ENCODE measurements at regions not wholly inside any gene's neighbourhood (a gene's known extent, or its start where the extent isn't known, plus 50 kb on each side); places are given as distances from the start of the nearest gene placed in this dataset.

DNA sequence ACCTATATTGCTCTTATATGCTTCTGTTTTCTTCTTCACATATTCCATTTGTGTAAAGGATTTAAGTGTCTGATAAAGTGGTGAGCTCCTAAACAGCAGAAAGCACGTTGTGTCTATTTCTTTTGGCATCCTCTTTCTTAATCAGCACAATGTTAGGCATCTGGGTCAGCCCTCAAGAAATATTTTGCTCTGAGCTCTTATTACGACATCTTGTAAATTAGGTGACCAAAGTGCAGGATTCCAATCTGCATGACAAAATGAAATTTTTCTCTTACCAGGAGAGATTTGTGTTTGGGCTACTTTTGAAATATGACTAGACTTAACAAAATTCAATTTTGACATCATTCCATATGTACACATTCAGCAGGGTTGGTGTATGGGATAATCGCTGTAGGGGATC, 210.0 kb upstream of the IGFBP7 start:
- H3K9me3 ChIP-seq, result no peaks in the 10 kb centered on the region
- H3K4me1 ChIP-seq (ENCODE audit: control insufficient read depth in 1 of 2, insufficient read depth in 2 of 2, low read depth in 1 of 2, low read length in 1 of 2), result no peaks in the 10 kb centered on the region
- H3K36me3 ChIP-seq (replicated peaks in 1 of 2; ENCODE audit: control insufficient read depth in 1 of 2, insufficient read depth in 2 of 2, low read length in 1 of 2), result no peaks in the 10 kb centered on the region
- DNase-seq, result no peak
- no peak overlapping the region for H3K27ac ChIP-seq (ENCODE audit: low read depth in 2 of 2, low read length in 1 of 2)
- no peak overlapping the region for H2AFZ ChIP-seq (ENCODE audit: low read depth)
- H3K9ac ChIP-seq, result no peak overlapping the region
- ChIA-PET CTCF (no interaction called here), POLR2A (no interaction called here)
- TF ChIP-seq TCF12 (IDR thresholded peaks at IDR 0.05) (no peak), FOXJ3 (CRISPR knock-in tag; IDR thresholded peaks at IDR 0.05) (no peak), SMC3 (IDR thresholded peaks at IDR 0.05; ENCODE audit: low read depth, low read length) (no peak), MXI1 (IDR thresholded peaks at IDR 0.05; ENCODE audit: low read depth, low read length) (no peak), NFIC (IDR thresholded peaks at IDR 0.05; ENCODE audit: borderline replicate concordance) (no peak), MEF2A (IDR thresholded peaks at IDR 0.05; ENCODE audit: borderline replicate concordance, low read depth) (no peak), POLR2AphosphoS5 (IDR thresholded peaks at IDR 0.05; ENCODE audit: low read depth, low read length) (no peak), TEAD4 (IDR thresholded peaks at IDR 0.05; ENCODE audit: borderline replicate concordance, insufficient read depth) (no peak)
- TF ChIP-seq, protein P1, sequence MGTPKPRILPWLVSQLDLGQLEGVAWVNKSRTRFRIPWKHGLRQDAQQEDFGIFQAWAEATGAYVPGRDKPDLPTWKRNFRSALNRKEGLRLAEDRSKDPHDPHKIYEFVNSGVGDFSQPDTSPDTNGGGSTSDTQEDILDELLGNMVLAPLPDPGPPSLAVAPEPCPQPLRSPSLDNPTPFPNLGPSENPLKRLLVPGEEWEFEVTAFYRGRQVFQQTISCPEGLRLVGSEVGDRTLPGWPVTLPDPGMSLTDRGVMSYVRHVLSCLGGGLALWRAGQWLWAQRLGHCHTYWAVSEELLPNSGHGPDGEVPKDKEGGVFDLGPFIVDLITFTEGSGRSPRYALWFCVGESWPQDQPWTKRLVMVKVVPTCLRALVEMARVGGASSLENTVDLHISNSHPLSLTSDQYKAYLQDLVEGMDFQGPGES (IDR thresholded peaks at IDR 0.05; ENCODE audit: low read depth, low read length), result no peak
- TF ChIP-seq, protein P2, sequence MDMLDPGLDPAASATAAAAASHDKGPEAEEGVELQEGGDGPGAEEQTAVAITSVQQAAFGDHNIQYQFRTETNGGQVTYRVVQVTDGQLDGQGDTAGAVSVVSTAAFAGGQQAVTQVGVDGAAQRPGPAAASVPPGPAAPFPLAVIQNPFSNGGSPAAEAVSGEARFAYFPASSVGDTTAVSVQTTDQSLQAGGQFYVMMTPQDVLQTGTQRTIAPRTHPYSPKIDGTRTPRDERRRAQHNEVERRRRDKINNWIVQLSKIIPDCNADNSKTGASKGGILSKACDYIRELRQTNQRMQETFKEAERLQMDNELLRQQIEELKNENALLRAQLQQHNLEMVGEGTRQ (IDR thresholded peaks at IDR 0.05; ENCODE audit: borderline replicate concordance, low read depth, low read length), result no peak
- H4K20me1 ChIP-seq (ENCODE audit: insufficient read depth), result no peaks in the 10 kb centered on the region
- no peak overlapping the region for H3K4me3 ChIP-seq (ENCODE audit: low read depth in 2 of 2, low read length in 1 of 2)
- H3K79me2 ChIP-seq (ENCODE audit: insufficient read depth), result no peaks in the 10 kb centered on the region
- H3F3A ChIP-seq (replicated peaks; ENCODE audit: insufficient read depth), result no peaks in the 10 kb centered on the region
- no peaks in the 10 kb centered on the region for H3K9me2 ChIP-seq
- H3K27me3 ChIP-seq (ENCODE audit: insufficient read depth), result no peaks in the 10 kb centered on the region
- WGBS (ENCODE audit: low lambda C conversion rate), result 40% methylated on average over 3 of the region's 3 CpGs
- no peak overlapping the region for H3K4me2 ChIP-seq

DNA sequence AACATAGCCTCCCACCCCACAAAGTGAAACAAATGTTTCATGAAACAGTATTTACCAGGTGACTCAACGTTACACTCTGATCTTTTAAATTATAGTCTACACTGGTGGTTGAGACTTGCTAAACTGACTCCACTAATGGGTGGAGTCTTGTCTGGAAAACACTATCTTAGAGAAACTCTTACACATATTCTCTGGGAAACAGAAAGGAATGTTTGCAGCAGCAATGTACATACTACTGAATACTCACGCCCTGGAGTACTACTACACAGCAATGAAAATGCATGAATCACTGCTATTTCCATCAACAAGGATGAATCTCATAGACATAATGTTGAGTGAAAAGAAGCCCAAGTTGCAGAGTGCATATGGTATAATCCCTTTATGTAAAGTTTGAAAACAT, 208.5 kb upstream of the IGFBP7 start:
- Histone ChIP-seq H3K79me2 (ENCODE audit: insufficient read depth) (no peaks in the 10 kb centered on the region), H3K4me2 (no peak overlapping the region), H3K27me3 (ENCODE audit: insufficient read depth) (no peaks in the 10 kb centered on the region), H3K9ac (no peak overlapping the region), H3K4me1 (ENCODE audit: control insufficient read depth in 1 of 2, insufficient read depth in 2 of 2, low read depth in 1 of 2, low read length in 1 of 2) (no peaks in the 10 kb centered on the region), H2AFZ (ENCODE audit: low read depth) (no peak overlapping the region), H3K4me3 (ENCODE audit: low read depth in 2 of 2, low read length in 1 of 2) (no peak overlapping the region), H3K27ac (ENCODE audit: low read depth in 2 of 2, low read length in 1 of 2) (no peak overlapping the region), H3K9me3 (no peaks in the 10 kb centered on the region), H3F3A (replicated peaks; ENCODE audit: insufficient read depth) (no peaks in the 10 kb centered on the region), H3K36me3 (replicated peaks in 1 of 2; ENCODE audit: control insufficient read depth in 1 of 2, insufficient read depth in 2 of 2, low read length in 1 of 2) (no peaks in the 10 kb centered on the region), H3K9me2 (no peaks in the 10 kb centered on the region), H4K20me1 (ENCODE audit: insufficient read depth) (no peaks in the 10 kb centered on the region)
- TF ChIP-seq, protein P3, sequence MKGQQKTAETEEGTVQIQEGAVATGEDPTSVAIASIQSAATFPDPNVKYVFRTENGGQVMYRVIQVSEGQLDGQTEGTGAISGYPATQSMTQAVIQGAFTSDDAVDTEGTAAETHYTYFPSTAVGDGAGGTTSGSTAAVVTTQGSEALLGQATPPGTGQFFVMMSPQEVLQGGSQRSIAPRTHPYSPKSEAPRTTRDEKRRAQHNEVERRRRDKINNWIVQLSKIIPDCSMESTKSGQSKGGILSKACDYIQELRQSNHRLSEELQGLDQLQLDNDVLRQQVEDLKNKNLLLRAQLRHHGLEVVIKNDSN (IDR thresholded peaks at IDR 0.05; ENCODE audit: borderline replicate concordance, low read depth), result no peak
- TF ChIP-seq, protein P4, sequence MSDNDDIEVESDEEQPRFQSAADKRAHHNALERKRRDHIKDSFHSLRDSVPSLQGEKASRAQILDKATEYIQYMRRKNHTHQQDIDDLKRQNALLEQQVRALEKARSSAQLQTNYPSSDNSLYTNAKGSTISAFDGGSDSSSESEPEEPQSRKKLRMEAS (IDR thresholded peaks at IDR 0.05; ENCODE audit: low read depth), result no peak
- TF ChIP-seq SIN3A (IDR thresholded peaks at IDR 0.05; ENCODE audit: borderline replicate concordance, low read depth, low read length) (no peak), FOXM1 (IDR thresholded peaks at IDR 0.05; ENCODE audit: low read depth) (no peak), YY1 (IDR thresholded peaks at IDR 0.05; ENCODE audit: low read depth) (no peak), CHD2 (IDR thresholded peaks at IDR 0.05; ENCODE audit: low read length, partially characterized antibody) (no peak), GABPA (IDR thresholded peaks at IDR 0.05; ENCODE audit: low read depth) (no peak), RAD21 (IDR thresholded peaks at IDR 0.05; ENCODE audit: low read length) (no peak), MXI1 (IDR thresholded peaks at IDR 0.05; ENCODE audit: low read depth, low read length) (no peak), EP300 (IDR thresholded peaks at IDR 0.05; ENCODE audit: borderline replicate concordance in 1 of 2, low read depth in 1 of 2, low read length in 1 of 2) (no peak), NFIC (IDR thresholded peaks at IDR 0.05; ENCODE audit: borderline replicate concordance) (no peak), POLR2AphosphoS5 (IDR thresholded peaks at IDR 0.05; ENCODE audit: low read depth, low read length) (no peak)
- TF ChIP-seq, protein P1 (IDR thresholded peaks at IDR 0.05; ENCODE audit: low read depth, low read length), result no peak
- no peak for DNase-seq
- 49% methylated on average over 2 of the region's 2 CpGs for WGBS (ENCODE audit: low lambda C conversion rate)
- POLR2A ChIA-PET, result no interaction called here
- CTCF ChIA-PET, result no interaction called here

All from SK-N-SH (cell line).